Panc1 (cell line): ENCODE measurements at regions not wholly inside any gene's neighbourhood (a gene's known extent, or its start where the extent isn't known, plus 50 kb on each side); places are given as distances from the start of the nearest gene placed in this dataset.

Source experiments
- ATAC-seq: fragments of 200-7000 bp; cut with Tn5 transposase; 2 replicates; pipeline ENCODE4 v1.9.1; 2020; ENCODE audit warnings: mild to moderate bottlenecking, moderate library complexity
- BruUV-seq: library from RNA; stranded (reverse); fragments of 400-500 nt; replicated peaks from 2 replicates; lab custom pipeline; 2021; lab: Mats Ljungman, UMichigan
- CTCF ChIA-PET: fragments of 300-600 bp; sonication (Branson Sonifier 250); formaldehyde crosslinking; loops from one replicate; lab custom pipeline; 2022; ENCODE audit warnings: antibody characterized with exemption; lab: Charles Lee
- POLR2A ChIA-PET: fragments of 300-600 bp; sonication (Branson Sonifier 250); formaldehyde crosslinking; loops from one replicate; lab custom pipeline; 2022; ENCODE audit warnings: antibody characterized with exemption; lab: Charles Lee
- DNase-seq: peaks from one replicate; pipeline ENCODE4 v3.0.0-alpha.2; 2010; ENCODE audit warnings: low read depth, low spot score
- H3K27ac ChIP-seq: 2 replicates; pipeline ENCODE4 v1.5.1; 2011; ENCODE audit warnings: mild to moderate bottlenecking, low read length, inconsistent platforms
- H3K27me3 ChIP-seq: fragments of 200-500 bp; sonication (Bioruptor generic); 2 replicates; pipeline ENCODE4 v1.6.0; 2014; ENCODE audit warnings: low read length, inconsistent platforms; ENCODE audit not compliant: control insufficient read depth, insufficient read depth
- H3K36me3 ChIP-seq: fragments of 200-500 bp; sonication (Bioruptor generic); 2 replicates; pipeline ENCODE4 v1.5.1; 2014; ENCODE audit warnings: inconsistent platforms, mild to moderate bottlenecking, low read length, moderate library complexity; ENCODE audit not compliant: control insufficient read depth, insufficient read depth
- H3K4me1 ChIP-seq: 2 replicates; pipeline ENCODE4 v1.5.1; 2011; ENCODE audit warnings: inconsistent platforms, mild to moderate bottlenecking, low read length, moderate library complexity; ENCODE audit not compliant: control insufficient read depth, insufficient read depth
- H3K4me3 ChIP-seq, 2 experiments: 2 replicates each; pipeline ENCODE4 v1.5.1; 2011 to 2012; ENCODE audit warnings: low read depth in 2 of 2, low read length in 2 of 2, mild to moderate bottlenecking in 2 of 2, inconsistent platforms in 1 of 2, moderate library complexity in 1 of 2
- H3K9me3 ChIP-seq: fragments of 200-500 bp; sonication (Bioruptor generic); 2 replicates; pipeline ENCODE4 v1.5.1; 2014; ENCODE audit warnings: low read depth, mild to moderate bottlenecking, inconsistent platforms, low read length, moderate library complexity; ENCODE audit not compliant: control insufficient read depth, insufficient read depth
- POLR2AphosphoS5 ChIP-seq: IDR thresholded peaks from 2 replicates; pipeline ENCODE4 v1.6.1; 2012; ENCODE audit warnings: mild to moderate bottlenecking, low read depth, low read length, moderate library complexity
- SIN3A ChIP-seq: IDR thresholded peaks from 2 replicates; pipeline ENCODE4 v1.6.1; 2012; ENCODE audit warnings: low read depth, mild to moderate bottlenecking, low read length, moderate library complexity, borderline replicate concordance; ENCODE audit not compliant: insufficient read depth
- TCF7L2 ChIP-seq: IDR thresholded peaks from 2 replicates; pipeline ENCODE4 v1.6.1; 2011; ENCODE audit warnings: mild to moderate bottlenecking, low read depth, low read length, inconsistent platforms
- in situ Hi-C: cut with HindIII; loops from 2 replicates; pipeline ENCODE4 v1.10.0; 2016; ENCODE audit warnings: low sequenced_read_pairs, low pct_unique_long_range_greater_than_20kb
- intact Hi-C: fragments of 100-400 bp; cut with micrococcal nuclease; formaldehyde crosslinking; loops from one replicate; pipeline ENCODE4 v1.10.0; 2022; ENCODE audit not compliant: unreplicated experiment
- TF ChIP-seq, protein P1 (sequence below): fragments of 450-650 bp; IDR thresholded peaks from 2 replicates; pipeline ENCODE4 v1.5.1; 2017; ENCODE audit warnings: mild to moderate bottlenecking
- TF ChIP-seq, protein P2 (sequence below), 2 experiments: IDR thresholded peaks; 2 replicates each; pipeline ENCODE4 v1.6.1; 2011 to 2012; ENCODE audit warnings: low read depth in 2 of 2, control low read depth in 1 of 2, low read length in 1 of 2, mild to moderate bottlenecking in 1 of 2, moderate library complexity in 1 of 2; ENCODE audit not compliant: insufficient read depth in 1 of 2

GRCh38 chr20:12575352-12576095 lies 433.2 kb upstream of the SPTLC3 start:
- no peak for ATAC-seq
- Histone ChIP-seq H3K36me3 (no peaks in the 10 kb centered on the region), H3K4me1 (no peaks in the 10 kb centered on the region), H3K27me3 (no peaks in the 10 kb centered on the region), H3K27ac (no peak overlapping the region), H3K9me3 (no peaks in the 10 kb centered on the region), H3K4me3 (no peak overlapping the region)
- no TSS peak for BruUV-seq
- intact Hi-C loops (no loop called here), in situ Hi-C loops (no loop called here)
- TF ChIP-seq TCF7L2 (no peak), POLR2AphosphoS5 (no peak), SIN3A (no peak)
- TF ChIP-seq, protein P1, sequence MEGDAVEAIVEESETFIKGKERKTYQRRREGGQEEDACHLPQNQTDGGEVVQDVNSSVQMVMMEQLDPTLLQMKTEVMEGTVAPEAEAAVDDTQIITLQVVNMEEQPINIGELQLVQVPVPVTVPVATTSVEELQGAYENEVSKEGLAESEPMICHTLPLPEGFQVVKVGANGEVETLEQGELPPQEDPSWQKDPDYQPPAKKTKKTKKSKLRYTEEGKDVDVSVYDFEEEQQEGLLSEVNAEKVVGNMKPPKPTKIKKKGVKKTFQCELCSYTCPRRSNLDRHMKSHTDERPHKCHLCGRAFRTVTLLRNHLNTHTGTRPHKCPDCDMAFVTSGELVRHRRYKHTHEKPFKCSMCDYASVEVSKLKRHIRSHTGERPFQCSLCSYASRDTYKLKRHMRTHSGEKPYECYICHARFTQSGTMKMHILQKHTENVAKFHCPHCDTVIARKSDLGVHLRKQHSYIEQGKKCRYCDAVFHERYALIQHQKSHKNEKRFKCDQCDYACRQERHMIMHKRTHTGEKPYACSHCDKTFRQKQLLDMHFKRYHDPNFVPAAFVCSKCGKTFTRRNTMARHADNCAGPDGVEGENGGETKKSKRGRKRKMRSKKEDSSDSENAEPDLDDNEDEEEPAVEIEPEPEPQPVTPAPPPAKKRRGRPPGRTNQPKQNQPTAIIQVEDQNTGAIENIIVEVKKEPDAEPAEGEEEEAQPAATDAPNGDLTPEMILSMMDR: no peak
- TF ChIP-seq, protein P2, sequence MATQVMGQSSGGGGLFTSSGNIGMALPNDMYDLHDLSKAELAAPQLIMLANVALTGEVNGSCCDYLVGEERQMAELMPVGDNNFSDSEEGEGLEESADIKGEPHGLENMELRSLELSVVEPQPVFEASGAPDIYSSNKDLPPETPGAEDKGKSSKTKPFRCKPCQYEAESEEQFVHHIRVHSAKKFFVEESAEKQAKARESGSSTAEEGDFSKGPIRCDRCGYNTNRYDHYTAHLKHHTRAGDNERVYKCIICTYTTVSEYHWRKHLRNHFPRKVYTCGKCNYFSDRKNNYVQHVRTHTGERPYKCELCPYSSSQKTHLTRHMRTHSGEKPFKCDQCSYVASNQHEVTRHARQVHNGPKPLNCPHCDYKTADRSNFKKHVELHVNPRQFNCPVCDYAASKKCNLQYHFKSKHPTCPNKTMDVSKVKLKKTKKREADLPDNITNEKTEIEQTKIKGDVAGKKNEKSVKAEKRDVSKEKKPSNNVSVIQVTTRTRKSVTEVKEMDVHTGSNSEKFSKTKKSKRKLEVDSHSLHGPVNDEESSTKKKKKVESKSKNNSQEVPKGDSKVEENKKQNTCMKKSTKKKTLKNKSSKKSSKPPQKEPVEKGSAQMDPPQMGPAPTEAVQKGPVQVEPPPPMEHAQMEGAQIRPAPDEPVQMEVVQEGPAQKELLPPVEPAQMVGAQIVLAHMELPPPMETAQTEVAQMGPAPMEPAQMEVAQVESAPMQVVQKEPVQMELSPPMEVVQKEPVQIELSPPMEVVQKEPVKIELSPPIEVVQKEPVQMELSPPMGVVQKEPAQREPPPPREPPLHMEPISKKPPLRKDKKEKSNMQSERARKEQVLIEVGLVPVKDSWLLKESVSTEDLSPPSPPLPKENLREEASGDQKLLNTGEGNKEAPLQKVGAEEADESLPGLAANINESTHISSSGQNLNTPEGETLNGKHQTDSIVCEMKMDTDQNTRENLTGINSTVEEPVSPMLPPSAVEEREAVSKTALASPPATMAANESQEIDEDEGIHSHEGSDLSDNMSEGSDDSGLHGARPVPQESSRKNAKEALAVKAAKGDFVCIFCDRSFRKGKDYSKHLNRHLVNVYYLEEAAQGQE (IDR thresholded peaks at IDR 0.05; ENCODE audit: insufficient read depth in 1 of 2, low read depth in 2 of 2, low read length in 1 of 2): no peak
- DNase-seq: no peak
- ChIA-PET CTCF (no interaction called here), POLR2A (no interaction called here)

GRCh38 chr20:12577213-12577612 lies 431.6 kb upstream of the SPTLC3 start:
- Histone ChIP-seq H3K4me1 (no peaks in the 10 kb centered on the region), H3K27me3 (no peaks in the 10 kb centered on the region), H3K27ac (no peak overlapping the region), H3K4me3 (no peak overlapping the region), H3K9me3 (no peaks in the 10 kb centered on the region), H3K36me3 (no peaks in the 10 kb centered on the region)
- BruUV-seq: no TSS peak
- in situ Hi-C loops (no loop called here), intact Hi-C loops (no loop called here)
- ATAC-seq: no peak
- CTCF ChIA-PET: no interaction called here
- POLR2A ChIA-PET: no interaction called here
- TF ChIP-seq, protein P1: no peak
- TF ChIP-seq POLR2AphosphoS5 (no peak), TCF7L2 (no peak), SIN3A (no peak)
- TF ChIP-seq, protein P2 (IDR thresholded peaks at IDR 0.05; ENCODE audit: insufficient read depth in 1 of 2, low read depth in 2 of 2, low read length in 1 of 2): no peak
- DNase-seq: no peak
